ENCODE measurements at regions not wholly inside any gene's neighbourhood (a gene's known extent, or its start where the extent isn't known, plus 50 kb on each side); places are given as distances from the start of the nearest gene placed in this dataset.
"Not testable (repeated sequence)": the region's sequence is repeated elsewhere in the genome, so short reads cannot be mapped to it uniquely, and the experiment has no call there.

GRCh38 chr1:88612773-88613172, 71.3 kb upstream of the PKN2 start:
- TF ChIP-seq EZH2 (IDR thresholded peaks at IDR 0.05; ENCODE audit: insufficient read depth, low read length): no peak
- TF ChIP-seq, protein P1, sequence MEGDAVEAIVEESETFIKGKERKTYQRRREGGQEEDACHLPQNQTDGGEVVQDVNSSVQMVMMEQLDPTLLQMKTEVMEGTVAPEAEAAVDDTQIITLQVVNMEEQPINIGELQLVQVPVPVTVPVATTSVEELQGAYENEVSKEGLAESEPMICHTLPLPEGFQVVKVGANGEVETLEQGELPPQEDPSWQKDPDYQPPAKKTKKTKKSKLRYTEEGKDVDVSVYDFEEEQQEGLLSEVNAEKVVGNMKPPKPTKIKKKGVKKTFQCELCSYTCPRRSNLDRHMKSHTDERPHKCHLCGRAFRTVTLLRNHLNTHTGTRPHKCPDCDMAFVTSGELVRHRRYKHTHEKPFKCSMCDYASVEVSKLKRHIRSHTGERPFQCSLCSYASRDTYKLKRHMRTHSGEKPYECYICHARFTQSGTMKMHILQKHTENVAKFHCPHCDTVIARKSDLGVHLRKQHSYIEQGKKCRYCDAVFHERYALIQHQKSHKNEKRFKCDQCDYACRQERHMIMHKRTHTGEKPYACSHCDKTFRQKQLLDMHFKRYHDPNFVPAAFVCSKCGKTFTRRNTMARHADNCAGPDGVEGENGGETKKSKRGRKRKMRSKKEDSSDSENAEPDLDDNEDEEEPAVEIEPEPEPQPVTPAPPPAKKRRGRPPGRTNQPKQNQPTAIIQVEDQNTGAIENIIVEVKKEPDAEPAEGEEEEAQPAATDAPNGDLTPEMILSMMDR (IDR thresholded peaks at IDR 0.05; ENCODE audit: insufficient read depth, low read depth, low read length): no peak
- no peak overlapping the region for H3K27ac ChIP-seq (ENCODE audit: low read depth, low read length)

DNA sequence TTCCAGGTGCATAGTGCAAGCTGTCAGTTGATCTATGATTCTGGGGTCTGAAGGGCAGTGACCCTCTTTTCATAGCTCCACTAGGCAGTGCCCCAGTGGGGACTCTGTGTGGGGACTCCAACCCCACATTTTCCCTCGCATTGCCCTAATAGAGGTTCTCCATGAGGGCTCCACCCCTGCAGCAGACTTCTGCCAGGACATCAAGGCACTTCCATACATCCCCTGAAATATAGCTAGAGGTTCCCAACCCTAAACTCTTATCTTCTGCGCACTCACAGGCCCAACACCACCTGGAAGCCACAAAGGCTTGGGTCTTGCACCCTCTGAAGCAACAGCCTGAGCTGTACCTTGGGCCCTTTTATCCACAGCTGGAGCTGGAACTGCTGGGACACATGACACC, 65.7 kb upstream of the PKN2 start:
- H4K20me1 ChIP-seq (ENCODE audit: insufficient read depth, low read length): no peaks in the 10 kb centered on the region
- no peak overlapping the region for H3K27ac ChIP-seq (ENCODE audit: low read depth, low read length)
- no peak overlapping the region for H3K4me3 Mint-ChIP-seq (ENCODE audit: unreplicated experiment)
- H3K36me3 Mint-ChIP-seq (ENCODE audit: low read depth, unreplicated experiment): no peaks in the 10 kb centered on the region
- H3K9me3 Mint-ChIP-seq (ENCODE audit: unreplicated experiment): peaks cover 26% of the 10 kb centered on the region
- no peaks in the 10 kb centered on the region for H3K27me3 Mint-ChIP-seq (ENCODE audit: low read depth, unreplicated experiment)
- H3K4me2 ChIP-seq (ENCODE audit: low read length): no peak overlapping the region
- no peaks in the 10 kb centered on the region for H3K4me1 Mint-ChIP-seq (ENCODE audit: low read depth, unreplicated experiment)
- FAIRE-seq (no peak), DNase-seq (ENCODE audit: low read depth) (no peak)
- no peaks in the 10 kb centered on the region for H3K4me1 ChIP-seq (ENCODE audit: insufficient read depth, low read length)
- H3K9me3 ChIP-seq (ENCODE audit: insufficient read depth, low read depth, low read length): peaks cover 10% of the 10 kb centered on the region
- no peak overlapping the region for H2AFZ ChIP-seq (ENCODE audit: low read depth, low read length)
- TF ChIP-seq, protein P1 (IDR thresholded peaks at IDR 0.05; ENCODE audit: insufficient read depth, low read depth, low read length): no peak
- no peak for TF ChIP-seq EZH2 (IDR thresholded peaks at IDR 0.05; ENCODE audit: insufficient read depth, low read length)
- H3K9ac ChIP-seq (ENCODE audit: low read length): no peak overlapping the region
- H3K36me3 ChIP-seq (ENCODE audit: insufficient read depth, low read length): no peaks in the 10 kb centered on the region
- H3K27me3 ChIP-seq (ENCODE audit: insufficient read depth, low read length): no peaks in the 10 kb centered on the region
- H3K79me2 ChIP-seq (ENCODE audit: insufficient read depth, low read length): no peaks in the 10 kb centered on the region
- H3K27ac Mint-ChIP-seq (ENCODE audit: unreplicated experiment): no peak overlapping the region
- no peak overlapping the region for H3K4me3 ChIP-seq (ENCODE audit: insufficient read depth, low read depth, low read length)

More at GRCh38 chr1:88612773-88613172, 71.3 kb upstream of the PKN2 start:
- Histone ChIP-seq H4K20me1 (ENCODE audit: insufficient read depth, low read length) (no peaks in the 10 kb centered on the region), H3K79me2 (ENCODE audit: insufficient read depth, low read length) (no peaks in the 10 kb centered on the region), H3K4me2 (ENCODE audit: low read length) (no peak overlapping the region), H3K9me3 (ENCODE audit: insufficient read depth, low read depth, low read length) (no peaks in the 10 kb centered on the region), H3K4me3 (ENCODE audit: insufficient read depth, low read depth, low read length) (no peak overlapping the region), H3K27me3 (ENCODE audit: insufficient read depth, low read length) (no peaks in the 10 kb centered on the region), H2AFZ (ENCODE audit: low read depth, low read length) (no peak overlapping the region), H3K4me1 (ENCODE audit: insufficient read depth, low read length) (no peaks in the 10 kb centered on the region), H3K36me3 (ENCODE audit: insufficient read depth, low read length) (no peaks in the 10 kb centered on the region), H3K9ac (ENCODE audit: low read length) (no peak overlapping the region)
- peaks cover 2% of the 10 kb centered on the region for H3K9me3 Mint-ChIP-seq (ENCODE audit: unreplicated experiment)
- H3K36me3 Mint-ChIP-seq (ENCODE audit: low read depth, unreplicated experiment): no peaks in the 10 kb centered on the region
- no peaks in the 10 kb centered on the region for H3K27me3 Mint-ChIP-seq (ENCODE audit: low read depth, unreplicated experiment)
- FAIRE-seq: no peak
- no peak overlapping the region for H3K4me3 Mint-ChIP-seq (ENCODE audit: unreplicated experiment)
- no peaks in the 10 kb centered on the region for H3K4me1 Mint-ChIP-seq (ENCODE audit: low read depth, unreplicated experiment)
- no peak overlapping the region for H3K27ac Mint-ChIP-seq (ENCODE audit: unreplicated experiment)
- no peak for DNase-seq (ENCODE audit: low read depth)

GRCh38 chr1:88623101-88623500, 61.0 kb upstream of the PKN2 start:
- not testable (repeated sequence) for H3K36me3 ChIP-seq (ENCODE audit: insufficient read depth, low read length); H3K27me3 Mint-ChIP-seq (ENCODE audit: low read depth, unreplicated experiment); H3K4me1 ChIP-seq (ENCODE audit: insufficient read depth, low read length); DNase-seq (ENCODE audit: low read depth); H3K4me3 ChIP-seq (ENCODE audit: insufficient read depth, low read depth, low read length); H3K4me2 ChIP-seq (ENCODE audit: low read length); H2AFZ ChIP-seq (ENCODE audit: low read depth, low read length); H3K27me3 ChIP-seq (ENCODE audit: insufficient read depth, low read length); H3K36me3 Mint-ChIP-seq (ENCODE audit: low read depth, unreplicated experiment); H3K79me2 ChIP-seq (ENCODE audit: insufficient read depth, low read length); H3K9ac ChIP-seq (ENCODE audit: low read length); FAIRE-seq; H3K9me3 ChIP-seq (ENCODE audit: insufficient read depth, low read depth, low read length); H3K27ac ChIP-seq (ENCODE audit: low read depth, low read length); H3K4me3 Mint-ChIP-seq (ENCODE audit: unreplicated experiment); H3K27ac Mint-ChIP-seq (ENCODE audit: unreplicated experiment); H4K20me1 ChIP-seq (ENCODE audit: insufficient read depth, low read length); H3K4me1 Mint-ChIP-seq (ENCODE audit: low read depth, unreplicated experiment)
- H3K9me3 Mint-ChIP-seq (ENCODE audit: unreplicated experiment): peaks cover 22% of the 10 kb centered on the region
